HL-60 (cell line): ENCODE measurements at regions not wholly inside any gene's neighbourhood (a gene's known extent, or its start where the extent isn't known, plus 50 kb on each side); places are given as distances from the start of the nearest gene placed in this dataset.

Experiments used
- DNase-seq, 2 experiments: peaks; one replicate each; pipeline ENCODE4 v3.0.0-alpha.2; 2010 to 2020; ENCODE audit warnings: low read depth in 1 of 2, low spot score in 1 of 2
- H3K27ac ChIP-seq: fragments of 250-450 bp; sonication (Bioruptor Pico); replicated peaks from 2 replicates; pipeline ENCODE4 v1.5.1; 2020; ENCODE audit warnings: mild to moderate bottlenecking, moderate library complexity
- H3K27me3 ChIP-seq: fragments of 250-450 bp; sonication (Bioruptor Pico); 2 replicates; pipeline ENCODE4 v1.5.1; 2021; ENCODE audit warnings: mild to moderate bottlenecking, moderate library complexity; ENCODE audit not compliant: insufficient read depth, poor library complexity, severe bottlenecking
- H3K4me3 ChIP-seq: replicated peaks from 2 replicates; pipeline ENCODE4 v1.5.1; 2011; ENCODE audit warnings: mild to moderate bottlenecking, control low read depth, low read length; ENCODE audit not compliant: insufficient read depth
- GABPA ChIP-seq: IDR thresholded peaks from 2 replicates; pipeline ENCODE4 v1.6.1; 2012; ENCODE audit warnings: low read depth
- POLR2AphosphoS5 ChIP-seq: IDR thresholded peaks from 2 replicates; pipeline ENCODE4 v1.6.1; 2012; ENCODE audit warnings: low read depth
- SPI1 ChIP-seq: IDR thresholded peaks from 2 replicates; pipeline ENCODE4 v1.6.1; 2012; ENCODE audit warnings: low read depth, mild to moderate bottlenecking, borderline replicate concordance
- TF ChIP-seq, protein P1 (sequence below): IDR thresholded peaks from 2 replicates; pipeline ENCODE4 v1.6.1; 2012; ENCODE audit warnings: low read depth; ENCODE audit not compliant: insufficient replicate concordance
- TF ChIP-seq, protein P2 (sequence below): IDR thresholded peaks from one replicate; pipeline ENCODE4 v1.5.1; 2011; ENCODE audit warnings: low read length, control low read depth, inconsistent platforms; ENCODE audit not compliant: insufficient read depth

DNA sequence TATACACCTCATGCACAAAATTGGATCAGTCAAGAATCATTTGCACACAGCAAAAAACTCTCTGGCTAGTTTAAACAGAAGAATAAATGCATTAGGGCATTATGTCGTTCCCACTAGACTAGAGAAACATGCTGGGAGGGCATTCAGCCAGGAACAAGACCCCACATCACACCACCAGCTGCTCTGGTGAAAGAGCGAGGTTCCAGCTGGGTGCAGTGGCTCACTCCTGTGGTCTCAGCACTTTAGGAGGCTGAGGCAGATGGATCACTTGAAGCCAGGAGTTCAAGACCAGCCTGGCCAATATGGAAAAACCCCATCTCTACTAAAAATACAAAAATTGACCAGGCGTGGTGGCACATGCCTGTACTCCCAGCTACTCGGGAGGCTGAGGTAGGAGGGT lies 52.1 kb upstream of the BACE2 start:
- no peak for DNase-seq
- Histone ChIP-seq H3K27me3 (no peaks in the 10 kb centered on the region), H3K4me3 (no peak overlapping the region), H3K27ac (no peak overlapping the region)
- TF ChIP-seq, protein P1, sequence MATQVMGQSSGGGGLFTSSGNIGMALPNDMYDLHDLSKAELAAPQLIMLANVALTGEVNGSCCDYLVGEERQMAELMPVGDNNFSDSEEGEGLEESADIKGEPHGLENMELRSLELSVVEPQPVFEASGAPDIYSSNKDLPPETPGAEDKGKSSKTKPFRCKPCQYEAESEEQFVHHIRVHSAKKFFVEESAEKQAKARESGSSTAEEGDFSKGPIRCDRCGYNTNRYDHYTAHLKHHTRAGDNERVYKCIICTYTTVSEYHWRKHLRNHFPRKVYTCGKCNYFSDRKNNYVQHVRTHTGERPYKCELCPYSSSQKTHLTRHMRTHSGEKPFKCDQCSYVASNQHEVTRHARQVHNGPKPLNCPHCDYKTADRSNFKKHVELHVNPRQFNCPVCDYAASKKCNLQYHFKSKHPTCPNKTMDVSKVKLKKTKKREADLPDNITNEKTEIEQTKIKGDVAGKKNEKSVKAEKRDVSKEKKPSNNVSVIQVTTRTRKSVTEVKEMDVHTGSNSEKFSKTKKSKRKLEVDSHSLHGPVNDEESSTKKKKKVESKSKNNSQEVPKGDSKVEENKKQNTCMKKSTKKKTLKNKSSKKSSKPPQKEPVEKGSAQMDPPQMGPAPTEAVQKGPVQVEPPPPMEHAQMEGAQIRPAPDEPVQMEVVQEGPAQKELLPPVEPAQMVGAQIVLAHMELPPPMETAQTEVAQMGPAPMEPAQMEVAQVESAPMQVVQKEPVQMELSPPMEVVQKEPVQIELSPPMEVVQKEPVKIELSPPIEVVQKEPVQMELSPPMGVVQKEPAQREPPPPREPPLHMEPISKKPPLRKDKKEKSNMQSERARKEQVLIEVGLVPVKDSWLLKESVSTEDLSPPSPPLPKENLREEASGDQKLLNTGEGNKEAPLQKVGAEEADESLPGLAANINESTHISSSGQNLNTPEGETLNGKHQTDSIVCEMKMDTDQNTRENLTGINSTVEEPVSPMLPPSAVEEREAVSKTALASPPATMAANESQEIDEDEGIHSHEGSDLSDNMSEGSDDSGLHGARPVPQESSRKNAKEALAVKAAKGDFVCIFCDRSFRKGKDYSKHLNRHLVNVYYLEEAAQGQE = no peak
- TF ChIP-seq GABPA (no peak), POLR2AphosphoS5 (no peak), SPI1 (no peak)
- TF ChIP-seq, protein P2, sequence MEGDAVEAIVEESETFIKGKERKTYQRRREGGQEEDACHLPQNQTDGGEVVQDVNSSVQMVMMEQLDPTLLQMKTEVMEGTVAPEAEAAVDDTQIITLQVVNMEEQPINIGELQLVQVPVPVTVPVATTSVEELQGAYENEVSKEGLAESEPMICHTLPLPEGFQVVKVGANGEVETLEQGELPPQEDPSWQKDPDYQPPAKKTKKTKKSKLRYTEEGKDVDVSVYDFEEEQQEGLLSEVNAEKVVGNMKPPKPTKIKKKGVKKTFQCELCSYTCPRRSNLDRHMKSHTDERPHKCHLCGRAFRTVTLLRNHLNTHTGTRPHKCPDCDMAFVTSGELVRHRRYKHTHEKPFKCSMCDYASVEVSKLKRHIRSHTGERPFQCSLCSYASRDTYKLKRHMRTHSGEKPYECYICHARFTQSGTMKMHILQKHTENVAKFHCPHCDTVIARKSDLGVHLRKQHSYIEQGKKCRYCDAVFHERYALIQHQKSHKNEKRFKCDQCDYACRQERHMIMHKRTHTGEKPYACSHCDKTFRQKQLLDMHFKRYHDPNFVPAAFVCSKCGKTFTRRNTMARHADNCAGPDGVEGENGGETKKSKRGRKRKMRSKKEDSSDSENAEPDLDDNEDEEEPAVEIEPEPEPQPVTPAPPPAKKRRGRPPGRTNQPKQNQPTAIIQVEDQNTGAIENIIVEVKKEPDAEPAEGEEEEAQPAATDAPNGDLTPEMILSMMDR = no peak
